ENCODE measurements at regions not wholly inside any gene's neighbourhood (a gene's known extent, or its start where the extent isn't known, plus 50 kb on each side); places are given as distances from the start of the nearest gene placed in this dataset.

DNA sequence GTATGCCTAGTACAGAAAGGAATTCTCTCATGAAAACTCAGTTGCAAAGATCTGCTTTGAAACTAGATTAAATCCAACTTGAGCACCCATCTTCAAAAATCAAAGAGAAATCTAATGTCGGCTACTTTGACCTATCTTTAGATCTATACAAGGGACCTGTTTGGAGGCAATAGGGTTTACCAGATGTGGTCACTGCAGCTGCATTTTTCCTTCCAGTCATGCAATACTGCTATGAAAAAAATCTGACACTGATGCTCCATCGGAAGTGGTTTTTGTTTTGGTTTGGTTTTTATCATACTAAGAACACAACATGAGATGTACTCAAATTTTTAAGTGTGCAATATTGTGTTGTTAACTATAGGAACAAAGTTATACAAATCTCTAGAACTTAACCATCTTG, 169.5 kb downstream of the BCHE start:
- intact Hi-C loops (cut with micrococcal nuclease; ENCODE audit: unreplicated experiment) = no loop called here

More for the DNA sequence above, 169.5 kb downstream of the BCHE start:
- ChIA-PET RAD21 (ENCODE audit: unreplicated experiment) (interaction anchor here (0.7 to 2.6 kb wide), 2 partner anchors 134 to 297 kb away, joined by 3 to 6 read pairs; no protein-coding TSS in a partner anchor), SMC1A (ENCODE audit: uncharacterized antibody, unreplicated experiment) (interaction anchor here (1.0 to 3.2 kb wide), 5 partner anchors 15 to 224 kb away, joined by 3 to 30 read pairs (median 4); no protein-coding TSS in a partner anchor), CTCF (interaction anchor here (3.2 kb wide), 1 partner anchor 16 kb away, joined by 17 read pairs; no protein-coding TSS in a partner anchor), POLR2A (no interaction called here)
- Histone ChIP-seq H3K36me3 (ENCODE audit: control insufficient read depth in 2 of 2, insufficient read depth in 2 of 2, low read length in 1 of 2) (no peaks in the 10 kb centered on the region), H3K9me3 (replicated peaks; ENCODE audit: control insufficient read depth, insufficient read depth, low read length) (no peaks in the 10 kb centered on the region), H3K4me2 (ENCODE audit: control insufficient read depth, insufficient read depth) (no peak overlapping the region), H3K27ac (ENCODE audit: control insufficient read depth, insufficient read depth) (no peak overlapping the region), H4K20me1 (ENCODE audit: control insufficient read depth, insufficient read depth) (no peaks in the 10 kb centered on the region), H3K4me1 (ENCODE audit: control insufficient read depth, insufficient read depth, low read length) (no peaks in the 10 kb centered on the region; the same call in 1 of the 2 replicates), H3K79me2 (ENCODE audit: control insufficient read depth, insufficient read depth, low read length) (no peaks in the 10 kb centered on the region), H3K4me3 (no peak overlapping the region), H2AFZ (ENCODE audit: control insufficient read depth, low read depth, low read length) (no peak overlapping the region), H3K27me3 (replicated peaks in 1 of 2; ENCODE audit: control insufficient read depth in 2 of 2, insufficient read depth in 2 of 2, low read length in 1 of 2) (no peaks in the 10 kb centered on the region), H3K9ac (ENCODE audit: control insufficient read depth, insufficient read depth, low read length) (no peak overlapping the region)
- ATAC-seq = peak; percentile 41
- in situ Hi-C loops (cut with MboI) = no loop called here
- no peak for FAIRE-seq
- TF ChIP-seq NFYA (IDR thresholded peaks at IDR 0.05; ENCODE audit: borderline replicate concordance, low read depth, low read length) (no peak), IRF4 (IDR thresholded peaks at IDR 0.05; ENCODE audit: low read depth, low read length) (no peak), TBL1XR1 (IDR thresholded peaks at IDR 0.05; ENCODE audit: low read depth, low read length) (no peak), IKZF2 (IDR thresholded peaks at IDR 0.05) (no peak), SUZ12 (IDR thresholded peaks at IDR 0.05; ENCODE audit: unreplicated experiment) (no peak), IKZF1 (conservative IDR thresholded peaks at IDR 0.05) (no peak), DPF2 (IDR thresholded peaks at IDR 0.05) (no peak), RUNX3 (IDR thresholded peaks at IDR 0.05; ENCODE audit: low read length) (no peak), RAD21 (IDR thresholded peaks at IDR 0.05; ENCODE audit: insufficient read depth, low read depth, low read length) (no peak), ETV6 (conservative IDR thresholded peaks at IDR 0.05 in 1 of 2, IDR thresholded peaks at IDR 0.05 in 1 of 2; ENCODE audit: borderline replicate concordance in 1 of 2, low read depth in 1 of 2) (no peak)
- TF ChIP-seq, protein P1, sequence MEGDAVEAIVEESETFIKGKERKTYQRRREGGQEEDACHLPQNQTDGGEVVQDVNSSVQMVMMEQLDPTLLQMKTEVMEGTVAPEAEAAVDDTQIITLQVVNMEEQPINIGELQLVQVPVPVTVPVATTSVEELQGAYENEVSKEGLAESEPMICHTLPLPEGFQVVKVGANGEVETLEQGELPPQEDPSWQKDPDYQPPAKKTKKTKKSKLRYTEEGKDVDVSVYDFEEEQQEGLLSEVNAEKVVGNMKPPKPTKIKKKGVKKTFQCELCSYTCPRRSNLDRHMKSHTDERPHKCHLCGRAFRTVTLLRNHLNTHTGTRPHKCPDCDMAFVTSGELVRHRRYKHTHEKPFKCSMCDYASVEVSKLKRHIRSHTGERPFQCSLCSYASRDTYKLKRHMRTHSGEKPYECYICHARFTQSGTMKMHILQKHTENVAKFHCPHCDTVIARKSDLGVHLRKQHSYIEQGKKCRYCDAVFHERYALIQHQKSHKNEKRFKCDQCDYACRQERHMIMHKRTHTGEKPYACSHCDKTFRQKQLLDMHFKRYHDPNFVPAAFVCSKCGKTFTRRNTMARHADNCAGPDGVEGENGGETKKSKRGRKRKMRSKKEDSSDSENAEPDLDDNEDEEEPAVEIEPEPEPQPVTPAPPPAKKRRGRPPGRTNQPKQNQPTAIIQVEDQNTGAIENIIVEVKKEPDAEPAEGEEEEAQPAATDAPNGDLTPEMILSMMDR (IDR thresholded peaks at IDR 0.05 in 2 of 3, conservative IDR thresholded peaks at IDR 0.05 in 1 of 3; ENCODE audit: control insufficient read depth in 2 of 3, extremely low read depth in 1 of 3, insufficient read depth in 1 of 3, low read depth in 3 of 3, low read length in 3 of 3) = no peak
- WGBS (ENCODE audit: insufficient coverage, insufficient replicate concordance, low lambda C conversion rate, missing lambda C conversion rate) = 31% methylated on average over 2 of the region's 2 CpGs
- no TSS peak for BruUV-seq (replicated peaks)
- no peak for DNase-seq (ENCODE audit: low read depth, low spot score)

Data from GM12878 (cell line).